HG02763 (cell line): ENCODE measurements at regions not wholly inside any gene's neighbourhood (a gene's known extent, or its start where the extent isn't known, plus 50 kb on each side); places are given as distances from the start of the nearest gene placed in this dataset.
A peak's percentile ranks its signal among the peaks of the same experiment; 100 is the strongest.
"Not testable (repeated sequence)": the region's sequence is repeated elsewhere in the genome, so short reads cannot be mapped to it uniquely, and the experiment has no call there.

Experiments used
- ATAC-seq: cut with Tn5 transposase; IDR thresholded peaks from one replicate; pipeline ENCODE4 v1.9.1; 2021; ENCODE audit warnings: mild to moderate bottlenecking, moderate library complexity; ENCODE audit not compliant: unreplicated experiment

DNA sequence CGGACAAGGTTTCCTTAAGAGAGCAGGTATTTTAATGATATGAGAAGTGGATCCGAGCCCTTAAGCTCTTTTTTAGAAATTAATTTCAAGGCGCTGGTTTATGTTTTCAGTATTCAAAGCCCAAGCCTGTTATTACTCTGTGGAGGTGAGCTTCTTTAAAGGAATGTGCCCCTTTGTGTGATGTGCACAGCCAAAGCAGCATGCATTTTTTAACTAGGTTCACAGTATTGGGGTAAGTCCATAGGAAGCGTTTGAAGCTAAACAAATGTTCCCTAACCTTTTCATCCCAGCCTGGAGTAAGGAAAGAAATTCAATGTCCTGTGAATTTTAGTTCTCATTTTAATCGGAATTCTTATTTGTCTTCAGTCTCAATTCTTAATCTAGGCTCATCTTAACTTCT is 217.5 kb downstream of the KCTD12 start:
- no peak for ATAC-seq

- no peak for ATAC-seq
Observed at GRCh38 chr13:76668141-76668540, 218.1 kb downstream of the KCTD12 start.

GRCh38 chr13:76667551-76667950 is 218.7 kb downstream of the KCTD12 start:
- ATAC-seq: peak; percentile 55

- ATAC-seq: no peak
Observed at GRCh38 chr13:76663592-76664335, 222.4 kb downstream of the KCTD12 start.

- not testable (repeated sequence) for ATAC-seq
Observed at GRCh38 chr13:76659074-76659473, 227.1 kb downstream of the KCTD12 start.

GRCh38 chr13:76656500-76656899 is 229.7 kb downstream of the KCTD12 start:
- ATAC-seq: no peak

- no peak for ATAC-seq
Observed at GRCh38 chr13:76656056-76656455, 230.1 kb downstream of the KCTD12 start.

- no peak for ATAC-seq
Observed at GRCh38 chr13:76654263-76654662, 231.9 kb downstream of the KCTD12 start.

GRCh38 chr13:76651286-76651685 is 234.9 kb downstream of the KCTD12 start:
- no peak for ATAC-seq

DNA sequence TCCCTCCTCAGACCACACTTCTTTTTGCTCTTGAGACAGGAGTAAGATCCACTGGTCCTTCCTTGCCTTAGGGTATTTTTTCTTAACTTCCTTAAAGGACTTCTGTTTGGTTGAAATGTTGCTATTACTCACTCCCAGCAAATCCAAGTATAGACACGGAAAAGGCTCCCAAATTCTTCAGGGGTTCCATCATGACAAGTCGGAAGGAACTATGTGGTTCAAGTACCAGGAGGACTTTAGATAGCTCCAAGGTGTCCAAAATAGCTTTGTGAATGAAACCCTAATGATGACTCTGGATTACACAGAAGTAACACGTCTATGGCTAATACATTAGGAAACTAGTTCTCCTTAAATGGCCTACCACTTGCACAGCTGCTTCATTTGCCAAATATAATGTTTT is 238.7 kb downstream of the KCTD12 start:
- no peak for ATAC-seq

GRCh38 chr13:76646946-76647345 is 239.3 kb downstream of the KCTD12 start:
- no peak for ATAC-seq

- ATAC-seq: no peak
Observed at GRCh38 chr13:76645632-76646031, 240.6 kb downstream of the KCTD12 start.

- no peak for ATAC-seq
Observed at GRCh38 chr13:76644906-76645305, 241.3 kb downstream of the KCTD12 start.

- no peak for ATAC-seq
Observed at GRCh38 chr13:76643596-76643995, 242.6 kb downstream of the KCTD12 start.

- no peak for ATAC-seq
Observed at GRCh38 chr13:76641056-76641455, 245.1 kb downstream of the KCTD12 start.

- ATAC-seq: no peak
Observed at GRCh38 chr13:76638882-76639281, 247.3 kb downstream of the KCTD12 start.

DNA sequence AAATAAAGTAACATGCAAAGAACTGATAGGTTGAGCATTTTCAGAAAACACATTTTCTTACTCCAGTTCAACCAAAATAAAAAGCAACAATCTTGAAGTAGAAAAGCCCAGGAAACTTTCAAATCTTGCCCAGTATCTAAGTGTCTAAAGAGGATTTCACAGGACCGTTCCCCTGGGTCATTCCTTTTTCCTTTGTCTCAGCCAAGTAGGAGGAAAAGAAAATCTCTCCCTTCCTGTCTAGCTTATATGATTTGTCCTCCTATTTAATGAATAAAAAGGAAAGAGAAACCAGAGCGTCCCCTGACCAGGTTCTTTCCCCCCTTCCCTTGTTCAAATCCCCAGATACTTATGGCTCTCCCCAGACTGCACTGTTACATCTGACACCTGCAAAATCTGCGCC is 248.0 kb downstream of the KCTD12 start:
- no peak for ATAC-seq

- ATAC-seq: no peak
Observed at GRCh38 chr13:76637641-76638141, 248.5 kb downstream of the KCTD12 start.

DNA sequence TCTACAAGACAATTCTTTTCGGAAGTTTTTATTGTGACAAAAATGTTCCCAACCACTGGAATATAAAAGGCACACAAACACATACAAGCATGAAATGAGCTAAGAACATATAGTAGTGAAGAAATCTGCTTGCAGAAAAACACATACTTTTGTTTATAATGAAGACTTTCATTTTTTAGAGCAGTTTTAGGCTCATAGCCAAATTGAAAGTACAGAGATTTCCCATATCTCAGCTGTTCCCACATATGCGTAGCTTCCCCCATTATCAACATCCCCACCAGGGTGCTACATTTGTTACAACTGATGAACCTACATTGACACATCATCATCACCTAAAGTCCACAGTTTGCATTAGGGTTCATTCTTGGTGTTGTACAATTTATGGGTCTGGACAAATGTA is 249.4 kb downstream of the KCTD12 start:
- ATAC-seq: no peak

GRCh38 chr13:76635232-76636230 is 250.7 kb downstream of the KCTD12 start:
- no peak for ATAC-seq

DNA sequence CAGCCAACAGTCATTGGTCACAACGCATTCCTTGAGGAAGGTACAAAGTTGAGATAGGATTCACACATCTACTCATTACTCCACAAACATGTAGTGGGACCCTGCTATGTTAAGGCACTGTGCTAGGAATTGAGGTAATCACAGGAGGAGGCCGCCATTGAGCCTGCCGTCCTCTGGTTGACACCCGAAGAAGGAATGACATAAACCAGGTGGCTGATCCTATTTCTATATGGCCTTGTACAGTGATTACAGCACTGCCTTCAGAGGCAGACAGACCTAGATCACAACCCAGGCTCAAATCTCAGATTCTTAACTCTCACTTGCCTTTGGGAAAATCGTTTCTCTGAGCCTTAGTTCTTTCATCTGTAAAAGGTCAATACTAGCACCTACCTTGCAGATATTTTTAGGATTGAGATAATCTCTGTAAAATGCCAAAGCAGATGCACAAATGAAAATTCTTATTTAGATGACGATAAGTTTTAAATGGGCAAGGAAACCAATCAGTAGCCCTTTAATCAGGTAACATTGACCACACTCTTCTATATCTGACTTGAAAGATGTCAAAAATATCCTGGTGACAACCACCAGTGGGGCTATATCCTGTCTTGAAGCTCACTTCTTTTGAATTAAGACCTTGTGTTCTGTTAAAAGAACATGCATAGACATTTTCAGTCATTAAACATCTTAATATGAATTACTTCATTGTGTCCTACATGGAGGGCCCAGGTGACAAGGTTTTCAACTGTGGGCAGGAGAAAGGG is 251.6 kb downstream of the KCTD12 start:
- ATAC-seq: no peak
